AG08396 (cell line): ENCODE measurements at regions not wholly inside any gene's neighbourhood (a gene's known extent, or its start where the extent isn't known, plus 50 kb on each side); places are given as distances from the start of the nearest gene placed in this dataset.
"Not testable (repeated sequence)": the region's sequence is repeated elsewhere in the genome, so short reads cannot be mapped to it uniquely, and the experiment has no call there.

Experiments used
- DNase-seq: peaks from one replicate; pipeline ENCODE4 v3.0.0; 2012; ENCODE audit warnings: low spot score, mixed read lengths

GRCh38 chr2:142330458-142330857 lies 199.6 kb upstream of the LRP1B start:
- DNase-seq = no peak

GRCh38 chr2:142325870-142326269 lies 195.1 kb upstream of the LRP1B start:
- DNase-seq = no peak

DNA sequence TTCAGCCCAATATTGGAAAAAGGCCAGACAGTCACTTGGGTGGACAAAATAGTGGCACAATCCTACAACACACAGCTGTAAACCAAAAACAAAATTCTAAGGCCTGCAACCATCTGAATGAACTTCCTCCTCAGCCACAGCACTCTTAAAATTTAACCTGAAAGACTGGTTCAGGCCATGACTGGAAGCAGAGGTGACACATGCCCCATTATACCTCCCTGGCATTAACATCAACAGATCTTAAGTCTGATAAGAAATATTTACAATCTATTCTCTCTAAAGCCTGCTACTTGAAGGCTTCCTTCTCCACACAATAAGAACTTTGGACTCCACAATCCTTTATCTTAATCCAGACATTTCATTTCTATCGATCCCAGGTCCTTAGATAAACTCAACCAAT lies 192.4 kb upstream of the LRP1B start:
- no peak for DNase-seq

DNA sequence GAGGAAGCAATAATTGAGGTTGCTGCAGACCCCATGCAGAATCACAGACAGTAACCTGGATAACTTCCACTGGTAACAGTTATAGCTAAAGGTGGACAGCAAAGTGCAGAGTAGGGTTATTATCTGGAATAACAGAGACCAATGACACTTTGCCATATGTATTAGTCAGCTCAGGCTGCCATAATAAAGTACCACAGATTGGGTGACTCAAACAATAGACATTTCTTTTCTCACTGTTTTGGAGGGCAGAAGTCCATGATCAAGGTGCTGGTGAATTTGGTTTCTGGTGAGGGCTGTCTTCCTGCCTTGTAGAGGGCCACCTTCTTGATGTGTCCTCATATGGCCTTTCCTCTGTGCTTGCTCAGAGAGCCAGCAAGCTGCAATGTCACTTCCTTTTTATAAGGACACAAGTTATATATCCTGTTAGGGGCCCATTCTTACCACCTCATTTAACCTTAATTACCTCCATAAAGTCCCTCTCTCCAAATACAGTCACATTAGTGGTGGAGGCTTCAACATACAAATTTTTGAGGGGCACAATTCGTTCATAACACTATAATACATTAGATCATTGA lies 191.0 kb upstream of the LRP1B start:
- no peak for DNase-seq

DNA sequence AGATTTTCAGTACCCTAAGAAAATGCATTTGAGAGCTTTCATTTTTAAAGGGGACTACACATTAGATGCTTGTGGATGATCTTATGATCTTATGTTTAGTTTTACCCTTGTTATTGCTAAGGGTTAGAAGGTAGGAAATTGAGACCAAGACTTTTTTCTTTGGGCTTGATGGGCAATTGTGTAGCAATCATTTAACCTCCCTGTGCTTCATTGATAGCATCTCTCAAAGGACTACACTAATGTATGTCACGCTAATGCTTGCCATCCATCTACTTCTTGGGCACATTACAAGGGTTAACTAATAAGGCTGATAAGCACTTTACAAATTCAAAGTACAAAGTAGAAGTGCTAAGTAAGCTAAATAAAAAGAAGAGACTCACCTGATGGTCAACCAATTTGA lies 189.3 kb upstream of the LRP1B start:
- no peak for DNase-seq

DNA sequence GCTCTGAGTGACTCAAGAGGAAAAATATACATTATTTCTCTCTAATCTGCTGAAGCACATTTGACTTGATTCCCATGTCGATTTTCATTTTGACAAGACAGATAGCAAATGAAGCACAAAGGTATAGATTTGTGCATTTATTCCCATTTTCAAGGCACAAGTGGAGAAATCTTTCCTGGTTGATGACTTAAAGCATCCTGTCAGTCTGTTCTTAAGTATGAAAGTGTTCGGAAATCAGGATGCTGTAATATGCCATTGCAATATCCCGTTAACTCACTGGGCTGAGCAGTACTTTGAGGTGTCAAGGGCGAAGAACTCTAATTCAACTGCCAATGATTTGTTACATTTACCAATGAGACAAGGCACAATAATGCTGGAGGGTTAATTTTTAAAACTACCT lies 185.2 kb upstream of the LRP1B start:
- DNase-seq = no peak

DNA sequence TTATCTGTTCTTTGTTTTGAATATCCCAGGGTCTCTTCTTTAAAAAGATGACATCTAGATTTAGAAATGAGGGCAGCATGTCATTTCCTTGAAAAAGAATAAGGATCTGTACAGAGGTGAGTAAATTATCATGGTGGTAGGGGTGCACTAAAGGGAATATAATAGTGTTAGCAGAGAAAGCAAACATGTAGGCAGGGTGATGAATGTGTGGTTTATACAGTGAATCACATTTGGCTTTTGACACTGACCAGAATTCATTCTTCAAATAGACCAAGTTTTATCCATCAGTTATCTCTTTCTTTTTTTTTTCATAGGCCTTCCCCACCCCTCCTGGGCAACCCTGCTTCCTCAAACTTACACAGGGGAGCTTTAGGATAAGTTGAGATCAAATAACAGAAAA lies 184.5 kb upstream of the LRP1B start:
- DNase-seq = no peak

GRCh38 chr2:142314164-142314563 lies 183.3 kb upstream of the LRP1B start:
- DNase-seq = no peak

GRCh38 chr2:142310530-142310929 lies 179.7 kb upstream of the LRP1B start:
- DNase-seq = no peak

DNA sequence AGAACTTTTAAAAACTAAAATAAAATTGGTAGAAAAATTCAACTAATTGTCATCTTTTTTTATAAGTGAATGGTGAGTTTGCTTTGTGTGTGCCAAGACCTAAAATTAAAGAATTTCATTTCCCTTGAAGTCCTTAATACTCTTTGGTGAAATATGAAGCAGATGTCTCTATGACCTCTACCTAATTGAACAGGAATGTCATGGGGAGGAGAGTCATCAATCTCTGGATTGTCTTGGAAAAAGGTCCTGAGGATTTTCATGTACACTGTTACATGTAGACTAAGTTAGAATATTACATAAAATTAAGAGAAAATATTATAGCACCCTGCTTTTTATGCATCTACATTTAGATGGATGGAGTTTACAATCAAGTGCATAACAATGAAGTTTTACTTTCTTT lies 177.9 kb upstream of the LRP1B start:
- no peak for DNase-seq

DNA sequence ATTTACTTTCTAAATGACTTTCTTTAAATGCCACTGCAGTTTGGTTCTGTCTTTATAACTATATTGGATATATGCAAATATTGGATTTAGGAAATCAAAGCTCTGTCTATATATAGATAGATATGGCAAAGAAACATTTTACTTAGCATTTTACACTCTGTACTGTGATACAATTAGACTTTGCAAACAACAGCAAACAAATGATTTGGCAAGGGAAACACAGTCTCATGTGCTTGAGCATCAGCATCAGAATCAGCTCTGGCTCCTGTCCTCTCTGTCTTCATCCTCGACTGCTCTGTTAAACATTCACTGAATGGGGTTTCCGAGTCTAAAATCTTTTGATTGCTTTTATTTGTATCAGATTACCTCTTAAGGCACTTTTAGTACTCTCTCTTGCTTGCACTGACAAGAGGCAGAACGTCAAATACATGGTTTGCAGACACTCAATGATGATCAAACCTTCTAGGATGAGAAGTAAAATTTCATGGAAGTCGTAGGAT lies 176.8 kb upstream of the LRP1B start:
- DNase-seq = no peak

- no peak for DNase-seq
Observed at GRCh38 chr2:142307086-142307485, 176.3 kb upstream of the LRP1B start.

DNA sequence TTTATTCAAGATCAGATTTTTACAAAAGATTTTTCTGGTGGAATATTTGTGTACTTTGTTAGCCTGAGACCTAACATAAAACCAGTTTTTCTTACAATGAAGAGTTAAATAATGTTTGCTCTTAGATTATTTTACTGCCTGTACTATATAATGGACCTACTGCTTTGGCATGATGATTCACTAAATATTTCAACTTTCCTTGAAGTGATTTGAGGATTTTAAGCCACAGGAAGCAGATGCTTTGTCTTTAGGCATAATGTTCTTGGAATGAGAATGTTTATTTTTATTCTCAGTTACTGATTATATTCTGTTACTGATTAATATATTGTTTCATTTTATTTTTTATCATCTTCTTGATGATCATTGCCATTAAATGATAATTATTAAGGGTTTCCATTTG lies 175.3 kb upstream of the LRP1B start:
- no peak for DNase-seq

GRCh38 chr2:142300517-142300916 lies 169.7 kb upstream of the LRP1B start:
- DNase-seq = no peak

- no peak for DNase-seq
Observed at GRCh38 chr2:142299021-142299420, 168.2 kb upstream of the LRP1B start.

DNA sequence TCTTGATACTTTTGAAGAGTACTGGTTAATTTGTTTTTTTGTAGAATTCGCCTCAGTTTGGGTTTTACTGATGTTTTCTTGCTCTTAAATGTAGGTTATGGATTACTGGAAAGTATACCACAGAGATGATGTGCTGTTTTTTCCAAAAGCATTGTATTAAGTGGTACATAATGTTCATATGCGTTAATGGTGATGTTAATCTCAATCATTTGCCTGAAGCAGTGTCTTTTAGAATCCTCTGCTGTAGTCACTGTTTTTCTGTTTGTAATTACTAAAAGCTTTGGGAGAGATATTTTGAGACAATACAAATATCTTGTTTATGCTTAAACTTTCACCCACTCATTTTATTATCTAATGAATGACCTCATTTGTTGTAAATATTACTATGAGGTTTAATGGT lies 163.4 kb upstream of the LRP1B start:
- DNase-seq = no peak

- no peak for DNase-seq
Observed at GRCh38 chr2:142291969-142292368, 161.2 kb upstream of the LRP1B start.

- no peak for DNase-seq
Observed at GRCh38 chr2:142290931-142291330, 160.1 kb upstream of the LRP1B start.

DNA sequence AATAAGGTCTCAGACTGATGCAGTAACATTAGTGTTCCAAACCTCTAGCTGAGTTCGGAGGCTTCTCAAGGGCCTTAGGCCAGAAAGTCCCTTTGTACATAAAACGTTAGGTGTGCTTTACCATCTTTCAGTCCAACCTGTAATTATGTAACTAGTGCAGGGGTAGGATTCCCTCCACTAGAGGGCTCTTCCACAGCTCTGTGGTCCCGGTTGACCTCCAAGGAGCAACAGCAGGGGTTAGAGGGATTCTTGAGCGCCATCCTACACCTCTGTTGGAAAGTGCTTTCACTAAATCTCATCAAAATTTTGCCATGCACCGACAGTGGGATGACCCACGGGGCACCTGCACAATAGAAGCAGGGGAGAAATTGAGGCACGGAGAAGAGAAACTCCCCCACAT lies 155.8 kb upstream of the LRP1B start:
- DNase-seq = no peak

DNA sequence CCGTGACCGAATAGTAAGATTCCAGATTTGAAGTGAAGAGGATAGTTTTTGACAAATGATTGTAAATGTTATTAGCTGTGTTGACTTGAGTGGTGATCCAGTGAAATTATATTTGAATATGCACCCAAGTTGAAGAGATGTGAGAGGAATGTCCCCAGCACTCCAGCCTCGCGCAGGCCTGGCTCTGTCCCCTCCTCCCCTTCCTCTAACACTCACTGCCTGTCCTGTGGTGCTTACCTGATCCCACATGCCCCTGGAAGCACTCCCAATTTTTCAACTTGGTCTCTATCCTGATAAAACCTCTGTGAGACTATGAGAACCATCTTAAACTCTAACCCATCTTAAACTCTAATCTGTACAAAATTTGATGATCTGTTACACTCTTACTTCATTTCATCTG lies 154.7 kb upstream of the LRP1B start:
- no peak for DNase-seq

GRCh38 chr2:142284336-142284735 lies 153.5 kb upstream of the LRP1B start:
- DNase-seq = not testable (repeated sequence)

DNA sequence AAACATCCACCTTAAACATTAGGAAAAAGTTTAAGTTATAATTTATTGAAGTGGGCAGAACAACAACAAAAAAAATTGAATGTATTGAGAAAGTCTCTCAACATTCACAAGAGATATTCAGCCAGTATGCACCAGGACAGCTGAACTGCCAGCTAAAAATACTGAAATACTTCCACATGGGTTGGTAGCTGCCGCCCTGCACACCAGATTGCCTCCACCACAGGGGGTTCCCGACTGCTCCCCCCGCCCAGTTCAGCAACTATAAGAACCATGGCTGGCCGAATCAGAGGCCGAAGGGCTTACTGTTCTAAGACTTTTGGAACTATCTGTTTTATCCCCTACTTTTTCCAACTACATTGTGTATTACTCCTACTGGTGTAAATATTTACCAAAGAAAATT lies 150.0 kb upstream of the LRP1B start:
- no peak for DNase-seq

- DNase-seq = no peak
Observed at GRCh38 chr2:142270990-142271389, 140.2 kb upstream of the LRP1B start.

- no peak for DNase-seq
Observed at GRCh38 chr2:142270291-142270690, 139.5 kb upstream of the LRP1B start.

DNA sequence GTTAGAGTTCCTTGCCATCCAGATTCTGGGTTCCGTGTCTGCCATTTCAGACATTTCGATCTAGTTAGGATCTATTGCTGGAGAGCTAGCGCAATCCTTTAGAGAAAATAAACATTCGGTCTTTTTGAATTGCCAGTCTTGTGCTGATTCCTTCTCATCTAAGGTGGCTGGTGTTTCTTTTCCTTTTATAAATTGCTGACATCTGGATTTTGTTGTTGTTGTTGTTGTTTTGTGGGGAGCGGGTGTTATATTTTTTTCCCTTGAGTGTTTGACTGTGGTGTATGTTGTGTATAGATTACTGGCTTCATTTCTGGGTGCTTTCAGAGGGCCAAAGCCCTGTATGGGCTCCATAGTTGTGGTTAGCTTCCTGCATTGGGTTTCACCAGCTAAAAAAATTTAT lies 128.5 kb upstream of the LRP1B start:
- no peak for DNase-seq
